Thyroid gland (tissue), 4 donors: ENCODE measurements at regions not wholly inside any gene's neighbourhood (a gene's known extent, or its start where the extent isn't known, plus 50 kb on each side); places are given as distances from the start of the nearest gene placed in this dataset.

ENCODE experiments used
- CTCF ChIP-seq, 6 experiments: fragments of 200-600 bp in 3 of 6; fragments of 450-650 bp in 3 of 6; sonication (generic) in 3 of 6; IDR thresholded peaks; one replicate each; pipeline ENCODE4 v1.5.1; 2016 to 2019; ENCODE audit warnings: antibody characterized with exemption in 6 of 6, mild to moderate bottlenecking in 2 of 6, inconsistent platforms in 1 of 6, moderate library complexity in 1 of 6
- POLR2A ChIP-seq, 2 donors: fragments of 450-650 bp; IDR thresholded peaks; one replicate each; pipeline ENCODE4 v1.6.1; 2017; ENCODE audit warnings: antibody characterized with exemption in 2 of 2, mild to moderate bottlenecking in 2 of 2, moderate library complexity in 1 of 2

- no peak for TF ChIP-seq POLR2A (IDR thresholded peaks at IDR 0.05)
- no peak for TF ChIP-seq CTCF (IDR thresholded peaks at IDR 0.05)
Observed at GRCh38 chr7:10919923-10920322, 53.7 kb upstream of the PHF14 start.
